ENCODE measurements at regions not wholly inside any gene's neighbourhood (a gene's known extent, or its start where the extent isn't known, plus 50 kb on each side); places are given as distances from the start of the nearest gene placed in this dataset.

GRCh38 chr12:43112101-43112920 lies 439.7 kb downstream of the ADAMTS20 start:
- ATAC-seq (ENCODE audit: insufficient read depth, low FRiP score) (no peak), DNase-seq (peak in 2 of 3 donors; percentile 26 to 47)

GRCh38 chr12:43111608-43112007 lies 440.4 kb downstream of the ADAMTS20 start:
- Histone ChIP-seq H3K9me3 (ENCODE audit: control insufficient read depth in 4 of 4, insufficient read depth in 3 of 4, low read length in 3 of 4) (no peaks in the 10 kb centered on the region), H3K36me3 (ENCODE audit: control insufficient read depth in 4 of 4, insufficient read depth in 4 of 4, low read length in 4 of 4) (no peaks in the 10 kb centered on the region), H3K4me3 (no peak overlapping the region), H3K27ac (ENCODE audit: low read depth in 1 of 2, low read length in 1 of 2) (no peak overlapping the region), H3K27me3 (ENCODE audit: control insufficient read depth in 3 of 3, insufficient read depth in 3 of 3, low read length in 2 of 3) (no peaks in the 10 kb centered on the region), H3K4me1 (ENCODE audit: control insufficient read depth in 5 of 5, insufficient read depth in 5 of 5, low read length in 5 of 5) (peaks cover 0 to 26% (median 0%) of the 10 kb centered on the region in 5 donors), H3K9ac (ENCODE audit: insufficient read depth in 1 of 2, low read length in 2 of 2) (no peak overlapping the region)
- ATAC-seq (ENCODE audit: insufficient read depth, low FRiP score) = no peak
- TF ChIP-seq CTCF (IDR thresholded peaks at IDR 0.05; ENCODE audit: control extremely low read depth, extremely low read depth) = no peak
- peak in 1 of 3 donors; percentile 45 for DNase-seq
- WGBS, 2 donors = 70 to 84% methylated on average over 6 of the region's 6 CpGs

More at GRCh38 chr12:43112101-43112920, 439.7 kb downstream of the ADAMTS20 start:
- no peaks in the 10 kb centered on the region for H3K9me3 ChIP-seq (ENCODE audit: control insufficient read depth in 4 of 4, insufficient read depth in 3 of 4, low read length in 3 of 4)
- TF ChIP-seq CTCF (IDR thresholded peaks at IDR 0.05; ENCODE audit: control extremely low read depth, extremely low read depth) = no peak
- H3K4me3 ChIP-seq = no peak overlapping the region
- no peaks in the 10 kb centered on the region for H3K36me3 ChIP-seq (ENCODE audit: control insufficient read depth in 4 of 4, insufficient read depth in 4 of 4, low read length in 4 of 4)
- 60 to 73% methylated on average over 8 of the region's 8 CpGs for WGBS, 2 donors
- H3K27me3 ChIP-seq (ENCODE audit: control insufficient read depth in 3 of 3, insufficient read depth in 3 of 3, low read length in 2 of 3) = no peaks in the 10 kb centered on the region
- H3K27ac ChIP-seq (ENCODE audit: low read depth in 1 of 2, low read length in 1 of 2) = no peak overlapping the region
- H3K4me1 ChIP-seq (ENCODE audit: control insufficient read depth in 5 of 5, insufficient read depth in 5 of 5, low read length in 5 of 5) = peaks cover 0 to 19% (median 0%) of the 10 kb centered on the region in 5 donors
- H3K9ac ChIP-seq (ENCODE audit: insufficient read depth in 1 of 2, low read length in 2 of 2) = no peak overlapping the region

GRCh38 chr12:43109631-43110345 lies 442.2 kb downstream of the ADAMTS20 start:
- no peak for TF ChIP-seq CTCF (IDR thresholded peaks at IDR 0.05; ENCODE audit: control extremely low read depth, extremely low read depth)
- no peak for ATAC-seq (ENCODE audit: insufficient read depth, low FRiP score)
- Histone ChIP-seq H3K27me3 (ENCODE audit: control insufficient read depth in 3 of 3, insufficient read depth in 3 of 3, low read length in 2 of 3) (no peaks in the 10 kb centered on the region), H3K4me1 (ENCODE audit: control insufficient read depth in 5 of 5, insufficient read depth in 5 of 5, low read length in 5 of 5) (peaks cover 0 to 44% (median 0%) of the 10 kb centered on the region in 5 donors), H3K9ac (ENCODE audit: insufficient read depth in 1 of 2, low read length in 2 of 2) (no peak overlapping the region), H3K9me3 (ENCODE audit: control insufficient read depth in 4 of 4, insufficient read depth in 3 of 4, low read length in 3 of 4) (no peaks in the 10 kb centered on the region), H3K36me3 (ENCODE audit: control insufficient read depth in 4 of 4, insufficient read depth in 4 of 4, low read length in 4 of 4) (no peaks in the 10 kb centered on the region), H3K4me3 (no peak overlapping the region), H3K27ac (ENCODE audit: low read depth in 1 of 2, low read length in 1 of 2) (no peak overlapping the region)
- DNase-seq = no peak
- 61 to 68% methylated on average over 2 of the region's 2 CpGs for WGBS, 2 donors

All from lung (tissue), 11 donors.